HG02588 (cell line): ENCODE measurements at regions not wholly inside any gene's neighbourhood (a gene's known extent, or its start where the extent isn't known, plus 50 kb on each side); places are given as distances from the start of the nearest gene placed in this dataset.

Experiments used
- ATAC-seq: cut with Tn5 transposase; IDR thresholded peaks from one replicate; pipeline ENCODE4 v1.9.1; 2021; ENCODE audit warnings: mild to moderate bottlenecking, moderate library complexity; ENCODE audit not compliant: unreplicated experiment

DNA sequence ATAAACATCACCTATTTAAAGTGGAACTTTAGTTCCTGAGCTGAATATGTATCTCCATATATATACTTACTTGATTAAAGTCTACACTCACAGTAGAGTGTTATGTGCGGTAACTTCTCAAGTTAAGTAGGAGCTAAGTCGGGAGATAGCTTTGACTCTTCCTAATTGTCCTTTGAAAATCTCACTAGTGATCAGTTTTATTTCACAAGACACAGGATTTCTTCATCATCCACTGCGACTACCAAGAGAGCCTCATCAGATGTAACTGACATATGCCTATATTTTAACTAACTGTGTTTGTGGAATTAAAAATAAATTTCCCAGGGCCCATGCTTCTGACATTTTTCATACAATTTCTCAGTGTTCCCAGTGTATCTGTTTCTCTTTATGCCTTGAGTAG, 1664.0 kb downstream of the EFNB2 start:
- no peak for ATAC-seq

- no peak for ATAC-seq
Observed at GRCh38 chr13:104869501-104869900, 1666.0 kb downstream of the EFNB2 start.

DNA sequence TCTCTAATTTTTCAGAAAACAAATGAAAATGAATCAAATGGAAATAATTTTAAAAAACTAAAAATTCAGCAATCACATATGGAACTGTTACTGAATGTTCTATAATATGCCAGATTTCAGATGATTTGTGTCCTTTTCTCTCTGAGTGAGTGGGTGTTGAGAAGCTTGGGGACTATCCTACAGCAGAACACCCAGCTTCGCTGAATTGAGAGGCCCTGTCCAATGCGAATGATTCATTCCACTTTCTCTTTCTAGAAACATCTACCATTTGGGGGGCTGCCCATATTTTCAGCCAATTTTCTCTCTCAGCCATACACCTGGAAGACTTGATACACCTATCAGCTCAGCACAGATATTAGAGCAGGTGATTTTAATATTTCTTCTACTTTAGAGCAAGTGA, 1666.7 kb downstream of the EFNB2 start:
- ATAC-seq, result no peak

DNA sequence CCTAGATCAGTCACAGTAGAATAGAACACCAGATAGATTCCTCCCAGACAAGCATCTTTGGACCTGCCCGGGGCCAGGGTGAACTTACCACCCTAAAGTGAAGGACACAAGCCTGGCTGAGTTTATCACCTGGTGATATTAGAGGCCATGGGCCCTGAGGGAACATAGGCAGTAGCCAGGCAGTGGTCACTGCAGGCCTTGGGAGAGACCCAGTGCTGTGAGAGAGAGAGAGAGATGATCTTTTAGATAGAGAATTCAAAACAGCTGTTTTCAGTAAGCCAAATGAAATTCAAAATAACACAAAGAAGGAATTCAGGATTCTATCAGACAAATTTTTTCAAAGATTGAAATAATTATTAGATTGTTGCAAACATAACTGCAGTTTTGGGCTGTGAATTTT, 1679.9 kb downstream of the EFNB2 start:
- ATAC-seq, result no peak

DNA sequence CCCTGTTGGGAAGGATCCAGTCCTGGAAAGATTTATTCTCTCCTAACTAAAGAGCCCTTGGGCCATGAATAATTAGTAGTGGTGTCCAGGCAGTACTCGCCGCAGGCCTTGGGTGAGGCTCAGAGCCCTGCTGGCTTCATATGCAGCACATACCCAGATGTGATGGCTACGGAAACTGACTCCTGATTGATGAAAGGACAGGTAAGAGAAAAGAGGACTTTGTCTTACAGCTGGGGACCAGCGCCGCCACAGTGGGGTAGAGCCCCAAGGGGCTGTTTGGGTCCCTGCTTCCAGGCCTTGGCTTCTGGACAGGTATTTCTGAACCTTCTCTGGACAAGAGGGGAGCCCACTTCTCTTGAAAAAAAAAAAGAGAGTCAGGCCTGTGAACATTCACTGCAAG, 1680.8 kb downstream of the EFNB2 start:
- ATAC-seq, result no peak

- no peak for ATAC-seq
Observed at GRCh38 chr13:104854007-104854406, 1681.5 kb downstream of the EFNB2 start.

DNA sequence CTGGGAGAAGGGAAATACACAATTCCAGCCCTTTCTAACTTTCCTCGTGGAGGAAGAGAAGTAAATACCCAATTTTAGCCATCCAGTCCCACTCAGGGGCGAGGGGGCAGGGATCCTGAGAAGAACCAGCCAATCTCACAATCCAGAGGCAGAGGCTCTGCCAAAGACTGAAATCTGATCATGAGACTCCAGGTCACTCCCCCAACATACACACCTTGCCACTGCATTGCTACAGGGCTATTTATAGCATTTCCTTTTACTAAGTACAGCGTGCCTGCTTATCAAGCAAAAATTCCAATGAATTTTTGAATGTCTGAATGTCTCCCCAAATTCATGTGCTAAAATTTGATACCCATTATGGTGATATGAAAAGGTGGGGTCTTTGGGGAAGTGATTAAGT, 1687.5 kb downstream of the EFNB2 start:
- ATAC-seq, result no peak

- ATAC-seq, result no peak
Observed at GRCh38 chr13:104843401-104843800, 1692.1 kb downstream of the EFNB2 start.

GRCh38 chr13:104841110-104841509, 1694.4 kb downstream of the EFNB2 start:
- ATAC-seq, result no peak

GRCh38 chr13:104837756-104838155, 1697.7 kb downstream of the EFNB2 start:
- no peak for ATAC-seq

DNA sequence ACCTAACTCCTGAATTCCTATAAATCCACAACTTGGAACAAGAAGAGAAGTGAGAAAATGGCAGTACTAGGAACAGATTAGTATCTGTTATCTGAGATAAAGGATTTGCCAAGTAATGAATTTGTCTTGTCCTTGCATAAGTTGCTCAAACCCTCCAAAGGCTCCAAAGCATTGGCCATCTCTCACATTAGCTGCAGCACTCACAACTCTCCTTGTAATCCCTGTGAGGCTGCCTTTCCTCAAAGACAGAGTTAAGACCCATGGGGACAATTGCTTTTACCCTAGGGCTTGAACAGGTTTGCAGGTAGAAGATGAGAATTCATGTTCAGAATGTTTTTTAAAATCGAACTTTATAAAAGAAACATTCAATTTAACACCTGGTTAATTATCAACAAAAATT, 1702.2 kb downstream of the EFNB2 start:
- ATAC-seq, result no peak

GRCh38 chr13:104832231-104832630, 1703.2 kb downstream of the EFNB2 start:
- ATAC-seq, result no peak

DNA sequence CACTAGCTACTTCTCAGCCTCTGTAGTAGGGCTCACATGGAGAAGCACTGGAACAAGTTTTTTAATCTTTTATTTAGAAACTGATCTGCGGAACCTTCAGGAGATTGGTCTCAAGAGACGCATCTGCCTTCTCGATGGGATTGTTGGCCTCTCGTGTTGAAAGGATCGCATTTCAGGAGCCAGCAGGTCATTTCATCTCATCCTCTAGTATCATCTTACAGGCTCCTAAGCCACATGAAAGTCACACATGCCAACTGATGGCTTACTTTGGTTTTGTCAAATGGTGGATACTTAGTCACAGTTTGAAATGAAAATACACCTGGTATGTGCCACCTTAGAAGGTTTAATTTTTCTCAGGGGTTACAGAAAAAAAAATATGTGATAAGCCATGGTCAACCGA, 1703.6 kb downstream of the EFNB2 start:
- ATAC-seq, result no peak

GRCh38 chr13:104823709-104824108, 1711.8 kb downstream of the EFNB2 start:
- ATAC-seq, result no peak

DNA sequence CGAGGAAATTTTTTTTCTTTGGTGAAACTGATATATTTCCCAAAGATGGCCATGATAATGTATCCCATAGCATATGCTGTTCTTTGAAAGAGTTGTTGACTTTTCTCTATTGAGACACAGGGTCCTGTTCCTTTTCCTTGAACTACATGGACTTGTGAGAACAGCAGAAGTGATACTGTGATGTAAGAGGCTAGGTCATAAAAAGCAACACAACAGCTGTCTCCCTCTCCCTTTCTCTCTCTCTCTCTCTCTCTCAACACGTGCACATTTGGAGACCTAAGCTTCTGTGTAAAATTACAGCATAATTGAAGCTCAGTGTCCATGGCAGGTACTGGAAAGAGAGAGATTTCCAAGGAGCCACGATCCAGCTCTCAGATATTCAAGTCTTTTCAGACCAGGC, 1712.4 kb downstream of the EFNB2 start:
- ATAC-seq, result no peak

- ATAC-seq, result no peak
Observed at GRCh38 chr13:104817271-104817670, 1718.2 kb downstream of the EFNB2 start.

- no peak for ATAC-seq
Observed at GRCh38 chr13:104816726-104817125, 1718.7 kb downstream of the EFNB2 start.

GRCh38 chr13:104810242-104810641, 1725.2 kb downstream of the EFNB2 start:
- ATAC-seq, result no peak

- ATAC-seq, result no peak
Observed at GRCh38 chr13:104809483-104809882, 1726.0 kb downstream of the EFNB2 start.

GRCh38 chr13:104805346-104805745, 1730.1 kb downstream of the EFNB2 start:
- ATAC-seq, result no peak

DNA sequence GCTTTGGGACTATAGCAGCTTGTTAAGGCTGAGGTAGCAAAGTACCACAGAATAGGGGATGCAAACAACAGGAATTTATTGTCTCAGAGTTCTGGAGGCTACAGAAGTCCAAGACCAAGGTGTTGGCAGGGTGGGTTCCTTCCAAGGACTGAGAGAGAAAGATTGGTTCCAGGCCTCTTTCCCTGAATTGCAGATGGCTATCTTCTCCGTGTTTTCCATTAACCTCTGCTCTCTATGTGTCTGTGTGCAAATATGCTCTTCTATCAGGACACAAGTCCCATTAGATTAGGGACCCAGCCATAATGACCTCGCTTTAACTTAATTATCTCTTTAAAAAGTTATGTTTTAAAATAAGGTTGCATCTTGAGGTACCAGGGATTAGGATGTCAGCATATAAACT, 1732.9 kb upstream of the SLC10A2 start:
- no peak for ATAC-seq

- ATAC-seq, result no peak
Observed at GRCh38 chr13:104798486-104798885, 1732.3 kb upstream of the SLC10A2 start.

GRCh38 chr13:104796581-104796980, 1730.4 kb upstream of the SLC10A2 start:
- ATAC-seq, result no peak

- ATAC-seq, result no peak
Observed at GRCh38 chr13:104785952-104786351, 1719.7 kb upstream of the SLC10A2 start.
